Natural killer cell treated with Interleukin-12 subunit alpha and Interleukin-12 subunit beta and Interleukin-15 and Interleukin-18, amount 100 ng/mL, for 72 hours (primary cell): ENCODE measurements at regions not wholly inside any gene's neighbourhood (a gene's known extent, or its start where the extent isn't known, plus 50 kb on each side); places are given as distances from the start of the nearest gene placed in this dataset.

Experiments used
- ATAC-seq, 2 donors: fragments of 150-1000 bp; cut with Tn5 transposase in 1 of 2; sonication (Bioruptor Pico), chemical (Tn5 transposase) in 1 of 2; 2 replicates each; pipeline ENCODE4 v1.10.0; 2021
- DNase-seq: peaks from one replicate; pipeline ENCODE4 v3.0.0; 2022; ENCODE audit warnings: low spot score
- H3K27ac Mint-ChIP-seq, 2 donors: 1 replicate in 1 of 2; 2 replicates in 1 of 2; pipeline ENCODE4 v1.8.0; 2022; ENCODE audit warnings: mixed read lengths in 2 of 2, mild to moderate bottlenecking in 1 of 2, moderate library complexity in 1 of 2
- H3K27me3 Mint-ChIP-seq, 2 donors: 1 replicate in 1 of 2; 2 replicates in 1 of 2; pipeline ENCODE4 v1.8.0; 2022; ENCODE audit warnings: mixed read lengths in 2 of 2
- H3K36me3 Mint-ChIP-seq: one replicate; pipeline ENCODE4 v1.8.0; 2022; ENCODE audit warnings: mixed read lengths
- H3K4me1 Mint-ChIP-seq, 2 donors: 1 replicate in 1 of 2; 2 replicates in 1 of 2; pipeline ENCODE4 v1.8.0; 2022; ENCODE audit warnings: low read depth in 2 of 2, mixed read lengths in 2 of 2, mild to moderate bottlenecking in 1 of 2
- H3K4me3 Mint-ChIP-seq: one replicate; pipeline ENCODE4 v1.8.0; 2022; ENCODE audit warnings: mixed read lengths
- H3K9me3 Mint-ChIP-seq: 2 replicates; pipeline ENCODE4 v1.8.0; 2022; ENCODE audit warnings: mixed read lengths

- H3K4me3 Mint-ChIP-seq = no peak overlapping the region
- no peak for ATAC-seq
- H3K9me3 Mint-ChIP-seq = peaks cover 18% of the 10 kb centered on the region
These were observed 113.7 kb upstream of the KCTD3 start for GRCh38 chr1:215453440-215453839.

DNA sequence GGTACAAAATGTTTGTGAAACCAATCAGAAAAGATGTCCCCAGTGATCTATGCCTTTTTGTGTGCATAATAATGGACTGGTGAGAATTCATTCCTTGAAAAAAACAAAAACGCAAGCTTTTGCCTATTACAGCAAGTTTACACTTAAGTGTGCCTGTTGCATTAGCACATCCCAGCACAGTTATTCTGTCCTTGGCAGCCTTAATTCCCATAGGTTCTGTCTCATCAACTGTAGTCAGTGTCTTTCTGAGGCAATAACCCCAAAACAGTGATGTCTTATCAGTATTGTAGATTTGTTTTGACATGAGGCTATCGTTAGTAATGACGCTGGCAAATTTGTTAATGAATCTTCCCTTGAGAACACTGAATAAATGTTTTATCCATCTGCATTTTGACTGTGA lies 109.9 kb upstream of the KCTD3 start:
- Mint-ChIP-seq H3K4me1 (no peaks in the 10 kb centered on the region), H3K36me3 (no peaks in the 10 kb centered on the region), H3K27ac (no peak overlapping the region), H3K9me3 (peaks cover 18% of the 10 kb centered on the region), H3K4me3 (no peak overlapping the region), H3K27me3 (no peaks in the 10 kb centered on the region)
- ATAC-seq (no peak), DNase-seq (no peak)

More at GRCh38 chr1:215453440-215453839, 113.7 kb upstream of the KCTD3 start:
- no peak for DNase-seq
- H3K36me3 Mint-ChIP-seq = no peaks in the 10 kb centered on the region
- H3K4me1 Mint-ChIP-seq = no peaks in the 10 kb centered on the region
- no peak overlapping the region for H3K27ac Mint-ChIP-seq
- no peaks in the 10 kb centered on the region for H3K27me3 Mint-ChIP-seq

GRCh38 chr1:215458104-215458503 lies 109.0 kb upstream of the KCTD3 start:
- H3K4me3 Mint-ChIP-seq = no peak overlapping the region
- peaks cover 15% of the 10 kb centered on the region for H3K9me3 Mint-ChIP-seq
- H3K4me1 Mint-ChIP-seq = no peaks in the 10 kb centered on the region
- no peaks in the 10 kb centered on the region for H3K27me3 Mint-ChIP-seq
- no peak for DNase-seq
- no peak for ATAC-seq
- no peaks in the 10 kb centered on the region for H3K36me3 Mint-ChIP-seq
- no peak overlapping the region for H3K27ac Mint-ChIP-seq

GRCh38 chr1:215458562-215458961 lies 108.5 kb upstream of the KCTD3 start:
- ATAC-seq (no peak), DNase-seq (no peak)
- H3K27ac Mint-ChIP-seq = no peak overlapping the region
- no peak overlapping the region for H3K4me3 Mint-ChIP-seq
- no peaks in the 10 kb centered on the region for H3K36me3 Mint-ChIP-seq
- H3K27me3 Mint-ChIP-seq = no peaks in the 10 kb centered on the region
- peaks cover 15% of the 10 kb centered on the region for H3K9me3 Mint-ChIP-seq
- H3K4me1 Mint-ChIP-seq = no peaks in the 10 kb centered on the region

DNA sequence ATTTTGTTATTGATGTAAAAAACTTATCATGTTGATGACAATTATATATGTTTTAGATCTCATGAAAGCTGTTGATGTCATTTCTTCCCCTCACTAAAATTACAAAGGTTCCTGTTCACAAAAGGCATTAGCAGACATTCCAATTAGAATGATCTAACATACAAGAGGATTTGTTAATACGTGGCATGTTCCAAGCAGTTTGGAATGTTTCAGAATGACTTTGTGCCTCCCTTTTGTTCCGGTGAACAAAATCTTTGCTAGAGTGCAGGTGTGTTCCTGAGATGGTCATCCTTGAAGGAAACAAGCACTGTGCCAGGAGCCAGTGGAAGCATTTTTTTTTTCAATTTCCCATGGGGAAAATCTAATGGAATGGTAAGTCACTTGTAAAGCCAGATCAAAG lies 108.0 kb upstream of the KCTD3 start:
- Mint-ChIP-seq H3K27me3 (no peaks in the 10 kb centered on the region), H3K36me3 (no peaks in the 10 kb centered on the region), H3K27ac (no peak overlapping the region), H3K4me3 (no peak overlapping the region), H3K4me1 (no peaks in the 10 kb centered on the region), H3K9me3 (peaks cover 15% of the 10 kb centered on the region)
- ATAC-seq (no peak), DNase-seq (no peak)

DNA sequence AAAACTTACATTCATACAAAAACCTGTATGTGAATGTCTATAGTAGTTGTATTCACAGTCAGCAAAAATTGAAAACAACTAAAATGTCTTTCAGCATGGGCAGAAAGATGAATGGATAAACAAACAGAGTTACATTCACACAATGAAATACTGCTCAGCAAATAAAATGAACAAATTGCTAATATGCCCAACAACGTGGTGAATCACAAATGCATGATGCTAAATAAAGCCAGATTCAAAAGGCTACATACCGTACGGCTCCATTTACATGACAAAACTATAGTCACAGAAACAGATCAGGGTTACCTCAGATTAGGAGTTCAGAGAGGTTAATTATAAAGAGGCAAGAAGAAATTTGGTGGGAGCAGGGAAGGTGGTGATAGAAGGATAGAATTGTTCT lies 100.7 kb upstream of the KCTD3 start:
- H3K4me3 Mint-ChIP-seq = no peak overlapping the region
- no peak overlapping the region for H3K27ac Mint-ChIP-seq
- DNase-seq (no peak), ATAC-seq (no peak)
- no peaks in the 10 kb centered on the region for H3K27me3 Mint-ChIP-seq
- H3K9me3 Mint-ChIP-seq = peaks cover 3% of the 10 kb centered on the region
- no peaks in the 10 kb centered on the region for H3K4me1 Mint-ChIP-seq
- H3K36me3 Mint-ChIP-seq = no peaks in the 10 kb centered on the region

- Mint-ChIP-seq H3K4me3 (no peak overlapping the region), H3K27me3 (no peaks in the 10 kb centered on the region), H3K36me3 (no peaks in the 10 kb centered on the region), H3K4me1 (no peaks in the 10 kb centered on the region), H3K9me3 (peaks cover 8% of the 10 kb centered on the region), H3K27ac (no peak overlapping the region)
- no peak for DNase-seq
- no peak for ATAC-seq
These were observed 95.6 kb upstream of the KCTD3 start for GRCh38 chr1:215471463-215471862.

DNA sequence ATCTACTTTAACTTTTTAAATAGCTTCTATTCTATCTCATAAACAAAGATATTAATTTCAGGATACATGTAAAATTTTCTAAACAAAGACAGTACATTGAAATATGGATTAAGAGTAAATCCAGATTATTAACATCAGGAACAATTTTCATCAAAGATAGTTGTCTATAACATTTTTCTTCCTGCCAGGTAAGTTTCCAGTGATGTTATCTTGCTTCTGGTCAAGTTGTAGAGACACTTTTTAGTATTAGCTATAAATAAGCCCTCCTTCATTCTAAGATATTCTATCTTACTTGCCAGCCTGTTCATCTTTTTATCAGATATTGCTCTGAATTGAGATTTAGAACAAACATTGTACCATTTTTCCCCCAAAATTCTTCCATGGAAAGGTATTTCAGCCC lies 94.4 kb upstream of the KCTD3 start:
- DNase-seq (no peak), ATAC-seq (no peak)
- no peak overlapping the region for H3K27ac Mint-ChIP-seq
- no peaks in the 10 kb centered on the region for H3K4me1 Mint-ChIP-seq
- peaks cover 8% of the 10 kb centered on the region for H3K9me3 Mint-ChIP-seq
- no peak overlapping the region for H3K4me3 Mint-ChIP-seq
- H3K27me3 Mint-ChIP-seq = no peaks in the 10 kb centered on the region
- no peaks in the 10 kb centered on the region for H3K36me3 Mint-ChIP-seq

- DNase-seq (no peak), ATAC-seq (no peak)
- Mint-ChIP-seq H3K9me3 (peaks cover 8% of the 10 kb centered on the region), H3K27ac (no peak overlapping the region), H3K27me3 (no peaks in the 10 kb centered on the region), H3K4me3 (no peak overlapping the region), H3K36me3 (peaks cover 6% of the 10 kb centered on the region), H3K4me1 (no peaks in the 10 kb centered on the region)
These were observed 93.2 kb upstream of the KCTD3 start for GRCh38 chr1:215473943-215474342.

DNA sequence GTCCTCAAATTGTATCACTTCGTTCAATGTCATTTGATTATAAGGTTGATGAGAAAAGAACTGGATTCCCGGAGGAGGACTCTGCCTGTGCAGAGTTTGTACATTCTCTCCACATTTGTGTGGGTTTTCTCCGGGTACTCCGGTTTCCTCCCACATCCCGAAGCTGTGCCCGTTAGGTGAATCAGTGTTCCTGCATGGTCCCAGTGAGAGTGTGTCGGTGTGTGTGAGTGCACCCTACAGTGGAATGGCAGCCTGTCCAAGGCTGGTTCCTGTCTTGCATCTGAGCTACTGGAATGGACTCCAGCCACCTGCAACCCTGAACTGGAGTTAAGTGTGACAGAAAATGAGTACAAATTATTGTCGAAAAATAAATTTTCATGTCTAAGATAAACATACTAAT lies 92.2 kb upstream of the KCTD3 start:
- Mint-ChIP-seq H3K36me3 (peaks cover 6% of the 10 kb centered on the region), H3K9me3 (peaks cover 8% of the 10 kb centered on the region), H3K27ac (no peak overlapping the region), H3K4me3 (no peak overlapping the region), H3K4me1 (no peaks in the 10 kb centered on the region), H3K27me3 (no peaks in the 10 kb centered on the region)
- no peak for DNase-seq
- ATAC-seq = no peak

- DNase-seq = no peak
- no peaks in the 10 kb centered on the region for H3K27me3 Mint-ChIP-seq
- no peak overlapping the region for H3K27ac Mint-ChIP-seq
- no peaks in the 10 kb centered on the region for H3K4me1 Mint-ChIP-seq
- no peak for ATAC-seq
- H3K4me3 Mint-ChIP-seq = no peak overlapping the region
- peaks cover 8% of the 10 kb centered on the region for H3K9me3 Mint-ChIP-seq
- H3K36me3 Mint-ChIP-seq = peaks cover 6% of the 10 kb centered on the region
These were observed 91.2 kb upstream of the KCTD3 start for GRCh38 chr1:215475796-215476481.

DNA sequence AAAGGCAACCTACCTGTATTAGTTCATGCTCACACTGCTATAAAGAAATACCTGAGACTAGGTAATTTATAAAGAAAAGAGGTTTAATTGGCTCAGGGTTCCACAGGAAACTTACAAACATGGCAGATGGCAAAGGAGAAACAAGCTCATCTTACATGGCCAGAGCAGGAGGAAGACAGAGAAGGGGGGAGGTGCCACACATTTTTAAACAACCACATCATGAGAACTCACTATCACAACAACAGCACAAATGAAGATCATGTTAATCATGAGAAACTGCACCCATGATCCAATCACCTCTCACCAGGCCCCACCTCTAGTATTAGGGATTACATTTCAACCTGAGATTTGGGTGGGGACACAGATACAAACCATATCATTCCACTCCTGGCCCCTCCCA lies 90.6 kb upstream of the KCTD3 start:
- Mint-ChIP-seq H3K4me3 (no peak overlapping the region), H3K9me3 (peaks cover 8% of the 10 kb centered on the region), H3K27ac (no peak overlapping the region), H3K36me3 (peaks cover 6% of the 10 kb centered on the region), H3K4me1 (no peaks in the 10 kb centered on the region), H3K27me3 (no peaks in the 10 kb centered on the region)
- ATAC-seq (no peak), DNase-seq (no peak)

- Mint-ChIP-seq H3K4me1 (no peaks in the 10 kb centered on the region), H3K27me3 (no peaks in the 10 kb centered on the region), H3K4me3 (no peak overlapping the region), H3K36me3 (peaks cover 6% of the 10 kb centered on the region), H3K27ac (no peak overlapping the region), H3K9me3 (peaks cover 8% of the 10 kb centered on the region)
- DNase-seq (no peak), ATAC-seq (no peak)
These were observed 89.5 kb upstream of the KCTD3 start for GRCh38 chr1:215477632-215478031.

DNA sequence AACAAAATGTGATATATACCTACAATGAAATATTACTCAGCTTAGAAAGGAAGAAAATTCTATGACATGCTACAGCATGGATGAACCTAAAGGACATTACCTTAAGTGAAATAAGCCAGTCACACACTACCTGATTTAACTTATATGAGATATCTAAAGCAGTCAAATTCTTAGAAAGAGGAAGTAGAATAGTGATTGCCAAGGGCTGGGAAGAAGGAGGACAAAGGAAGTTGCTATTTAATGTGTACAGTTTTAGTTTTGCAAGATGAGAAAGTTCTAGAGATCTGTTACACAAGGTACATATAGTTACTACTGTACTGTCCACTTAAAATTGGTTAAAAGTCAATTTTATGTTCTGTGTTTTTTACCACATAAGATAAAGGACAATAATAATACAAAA lies 87.5 kb upstream of the KCTD3 start:
- Mint-ChIP-seq H3K4me1 (no peaks in the 10 kb centered on the region), H3K27ac (no peak overlapping the region), H3K4me3 (no peak overlapping the region), H3K27me3 (no peaks in the 10 kb centered on the region), H3K9me3 (peaks cover 8% of the 10 kb centered on the region), H3K36me3 (peaks cover 6% of the 10 kb centered on the region)
- no peak for DNase-seq
- no peak for ATAC-seq

- Mint-ChIP-seq H3K4me3 (no peak overlapping the region), H3K36me3 (peaks cover 6% of the 10 kb centered on the region), H3K9me3 (no peaks in the 10 kb centered on the region), H3K27ac (no peak overlapping the region), H3K27me3 (no peaks in the 10 kb centered on the region), H3K4me1 (no peaks in the 10 kb centered on the region)
- no peak for ATAC-seq
- DNase-seq = no peak
These were observed 85.0 kb upstream of the KCTD3 start for GRCh38 chr1:215482079-215482478.
